GM12878 (cell line): ENCODE measurements at regions not wholly inside any gene's neighbourhood (a gene's known extent, or its start where the extent isn't known, plus 50 kb on each side); places are given as distances from the start of the nearest gene placed in this dataset.

Experiments used
- ATAC-seq: fragments of 200-7000 bp; cut with Tn5 transposase; 3 replicates; pipeline ENCODE4 v1.9.1; 2020; ENCODE audit warnings: mild to moderate bottlenecking, moderate library complexity
- BruUV-seq: library from RNA; stranded (reverse); fragments of 400-500 nt; replicated peaks from 2 replicates; lab custom pipeline; 2021; lab: Mats Ljungman, UMichigan
- CTCF ChIA-PET: fragments of 300-600 bp; sonication (Branson Sonifier 250); formaldehyde crosslinking; extraction: SDS; loops from one replicate; lab custom pipeline; 2021; ENCODE audit warnings: inconsistent platforms; lab: Yijun Ruan, JAX
- POLR2A ChIA-PET: fragments of 350-600 bp; formaldehyde crosslinking; extraction: SDS; loops from one replicate; lab custom pipeline; 2021; ENCODE audit warnings: inconsistent platforms; lab: Charles Lee
- RAD21 ChIA-PET: fragments of 300-600 bp; sonication (Branson Sonifier 250); formaldehyde crosslinking; loops from one replicate; lab custom pipeline; 2023; ENCODE audit warnings: antibody characterized with exemption; ENCODE audit not compliant: unreplicated experiment; lab: Charles Lee
- SMC1A ChIA-PET: fragments of 300-600 bp; sonication (Branson Sonifier 250); formaldehyde crosslinking; loops from one replicate; lab custom pipeline; 2023; ENCODE audit not compliant: unreplicated experiment, uncharacterized antibody; lab: Charles Lee
- DNase-seq: peaks from one replicate; pipeline ENCODE4 v3.0.0-alpha.2; 2011; ENCODE audit warnings: low read depth, low spot score
- FAIRE-seq: peaks from 3 replicates; lab custom pipeline; 2011; peaks lifted over from hg19 to GRCh38; lab: Jason Lieb, UNC
- H2AFZ ChIP-seq: 2 replicates; pipeline ENCODE4 v1.6.0; 2011; ENCODE audit warnings: low read depth, low read length, control low read depth; ENCODE audit not compliant: control insufficient read depth
- H3K27ac ChIP-seq: 2 replicates; pipeline ENCODE4 v1.5.1; 2011; ENCODE audit warnings: control low read depth; ENCODE audit not compliant: control insufficient read depth, insufficient read depth
- H3K27me3 ChIP-seq, 2 experiments: replicated peaks in 1 of 2; 2 replicates each; pipeline versions ENCODE4 v1.6.0 to v1.6.1; 2011; ENCODE audit warnings: low read length in 1 of 2; ENCODE audit not compliant: control insufficient read depth in 2 of 2, insufficient read depth in 2 of 2
- H3K36me3 ChIP-seq, 2 experiments: 2 replicates each; pipeline ENCODE4 v1.5.1; 2011; ENCODE audit warnings: low read length in 1 of 2; ENCODE audit not compliant: control insufficient read depth in 2 of 2, insufficient read depth in 2 of 2
- H3K4me1 ChIP-seq: 2 replicates; pipeline ENCODE4 v1.6.1; 2011; ENCODE audit warnings: mild to moderate bottlenecking, low read length, moderate library complexity, mixed read lengths; ENCODE audit not compliant: control insufficient read depth, insufficient read depth
- H3K4me2 ChIP-seq: 2 replicates; pipeline ENCODE4 v1.6.0; 2011; ENCODE audit warnings: control low read depth; ENCODE audit not compliant: control insufficient read depth, insufficient read depth
- H3K4me3 ChIP-seq: fragments of 200-600 bp; sonication (generic); 2 replicates; pipeline ENCODE4 v1.5.1; 2016
- H3K79me2 ChIP-seq: 2 replicates; pipeline ENCODE4 v1.6.0; 2011; ENCODE audit warnings: low read length; ENCODE audit not compliant: control insufficient read depth, insufficient read depth
- H3K9ac ChIP-seq: 2 replicates; pipeline ENCODE4 v1.8.0; 2011; ENCODE audit warnings: low read length, control low read depth, mixed read lengths; ENCODE audit not compliant: control insufficient read depth, insufficient read depth
- H3K9me3 ChIP-seq: replicated peaks from 3 replicates; pipeline ENCODE4 v1.5.1; 2011; ENCODE audit warnings: mild to moderate bottlenecking, low read length; ENCODE audit not compliant: control insufficient read depth, insufficient read depth
- H4K20me1 ChIP-seq: 2 replicates; pipeline ENCODE4 v1.6.0; 2011; ENCODE audit not compliant: control insufficient read depth, insufficient read depth
- CUX1 ChIP-seq: IDR thresholded peaks from 2 replicates; pipeline ENCODE4 v1.6.1; 2012; ENCODE audit warnings: improper control_type of control experiment, low read depth, low read length; ENCODE audit not compliant: insufficient replicate concordance
- FOS ChIP-seq: IDR thresholded peaks from 3 replicates; pipeline ENCODE4 v1.6.1; 2011; ENCODE audit warnings: borderline replicate concordance; ENCODE audit not compliant: insufficient read length; ENCODE audit errors: extremely low read depth
- SP1 ChIP-seq: IDR thresholded peaks from one replicate; pipeline ENCODE4 v1.6.1; 2011; ENCODE audit warnings: low read depth, low read length
- USF1 ChIP-seq: IDR thresholded peaks from 2 replicates; pipeline ENCODE4 v1.6.1; 2011; ENCODE audit warnings: borderline replicate concordance, low read depth, mild to moderate bottlenecking, moderate library complexity, mixed read lengths, low read length; ENCODE audit not compliant: insufficient read depth; ENCODE audit errors: extremely low read length
- ZNF24 ChIP-seq: fragments of 450-650 bp; IDR thresholded peaks from 2 replicates; pipeline ENCODE4 v1.6.1; 2017; ENCODE audit warnings: antibody characterized with exemption, mild to moderate bottlenecking
- ZNF592 ChIP-seq: fragments of 450-650 bp; IDR thresholded peaks from 2 replicates; pipeline ENCODE4 v1.6.1; 2017; ENCODE audit warnings: mild to moderate bottlenecking, moderate library complexity
- WGBS: methylation state at CpG from one replicate; pipeline ENCODE4 v1.1.6; 2016; ENCODE audit warnings: low lambda C conversion rate; ENCODE audit not compliant: insufficient replicate concordance, insufficient coverage; ENCODE audit errors: missing lambda C conversion rate; 5-methylcytosine and 5-hydroxymethylcytosine counted together
- in situ Hi-C: fragments of 300-500 bp; cut with MboI; formaldehyde crosslinking; loops from 9 replicates; pipeline ENCODE4 v1.14.3; 2018; ENCODE audit warnings: mixed read lengths
- intact Hi-C: fragments of 100-400 bp; cut with micrococcal nuclease; formaldehyde crosslinking; loops from one replicate; pipeline ENCODE4 v1.14.2; 2022; ENCODE audit not compliant: unreplicated experiment
- TF ChIP-seq, protein P1 (sequence below): fragments of 450-650 bp; formaldehyde crosslinking; IDR thresholded peaks from 2 replicates; pipeline ENCODE4 v1.4.0; 2020; ENCODE audit warnings: mild to moderate bottlenecking, moderate library complexity

DNA sequence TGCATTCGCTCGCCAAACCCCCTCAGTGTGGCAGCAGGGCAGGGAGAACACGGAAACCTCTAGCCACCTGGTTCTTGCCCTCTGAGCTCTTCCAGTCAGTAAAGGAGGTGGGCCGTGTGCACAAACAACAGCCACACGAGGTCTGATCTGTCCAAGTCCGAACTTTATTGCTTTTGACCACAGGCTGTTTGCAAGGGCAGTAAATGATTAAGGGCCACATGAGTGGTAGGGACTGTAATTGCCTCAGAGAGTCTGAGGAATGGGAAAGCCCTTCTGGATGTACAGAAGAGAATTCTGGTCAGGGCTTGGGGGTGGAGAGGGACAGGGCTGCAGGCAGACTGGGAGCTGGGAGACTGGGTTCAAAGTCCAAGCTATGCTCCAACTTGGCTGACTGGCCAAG, 75.7 kb upstream of the LHX1 start:
- WGBS: 40% methylated on average over 6 of the region's 6 CpGs
- FAIRE-seq: no peak
- no peak for TF ChIP-seq FOS
- TF ChIP-seq, protein P1, sequence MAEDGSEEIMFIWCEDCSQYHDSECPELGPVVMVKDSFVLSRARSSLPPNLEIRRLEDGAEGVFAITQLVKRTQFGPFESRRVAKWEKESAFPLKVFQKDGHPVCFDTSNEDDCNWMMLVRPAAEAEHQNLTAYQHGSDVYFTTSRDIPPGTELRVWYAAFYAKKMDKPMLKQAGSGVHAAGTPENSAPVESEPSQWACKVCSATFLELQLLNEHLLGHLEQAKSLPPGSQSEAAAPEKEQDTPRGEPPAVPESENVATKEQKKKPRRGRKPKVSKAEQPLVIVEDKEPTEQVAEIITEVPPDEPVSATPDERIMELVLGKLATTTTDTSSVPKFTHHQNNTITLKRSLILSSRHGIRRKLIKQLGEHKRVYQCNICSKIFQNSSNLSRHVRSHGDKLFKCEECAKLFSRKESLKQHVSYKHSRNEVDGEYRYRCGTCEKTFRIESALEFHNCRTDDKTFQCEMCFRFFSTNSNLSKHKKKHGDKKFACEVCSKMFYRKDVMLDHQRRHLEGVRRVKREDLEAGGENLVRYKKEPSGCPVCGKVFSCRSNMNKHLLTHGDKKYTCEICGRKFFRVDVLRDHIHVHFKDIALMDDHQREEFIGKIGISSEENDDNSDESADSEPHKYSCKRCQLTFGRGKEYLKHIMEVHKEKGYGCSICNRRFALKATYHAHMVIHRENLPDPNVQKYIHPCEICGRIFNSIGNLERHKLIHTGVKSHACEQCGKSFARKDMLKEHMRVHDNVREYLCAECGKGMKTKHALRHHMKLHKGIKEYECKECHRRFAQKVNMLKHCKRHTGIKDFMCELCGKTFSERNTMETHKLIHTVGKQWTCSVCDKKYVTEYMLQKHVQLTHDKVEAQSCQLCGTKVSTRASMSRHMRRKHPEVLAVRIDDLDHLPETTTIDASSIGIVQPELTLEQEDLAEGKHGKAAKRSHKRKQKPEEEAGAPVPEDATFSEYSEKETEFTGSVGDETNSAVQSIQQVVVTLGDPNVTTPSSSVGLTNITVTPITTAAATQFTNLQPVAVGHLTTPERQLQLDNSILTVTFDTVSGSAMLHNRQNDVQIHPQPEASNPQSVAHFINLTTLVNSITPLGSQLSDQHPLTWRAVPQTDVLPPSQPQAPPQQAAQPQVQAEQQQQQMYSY (CRISPR knock-in tag): no peak
- no peak for TF ChIP-seq ZNF592
- no peak for TF ChIP-seq SP1
- no peak for TF ChIP-seq CUX1
- no peak for TF ChIP-seq ZNF24
- no peak for TF ChIP-seq USF1
- TF ChIP-seq, all 136 proteins: peak for 0
- no peak overlapping the region for H2AFZ ChIP-seq
- H3K4me2 ChIP-seq: no peak overlapping the region
- ATAC-seq (no peak), DNase-seq (no peak)
- intact Hi-C loops: no loop called here
- no peaks in the 10 kb centered on the region for H3K36me3 ChIP-seq
- no peak overlapping the region for H3K9ac ChIP-seq
- no peak overlapping the region for H3K27ac ChIP-seq
- CTCF ChIA-PET: no interaction called here
- H3K4me1 ChIP-seq: no peaks in the 10 kb centered on the region
- RAD21 ChIA-PET: no interaction called here
- H3K4me3 ChIP-seq: no peak overlapping the region
- POLR2A ChIA-PET: no interaction called here
- in situ Hi-C loops: no loop called here
- H3K79me2 ChIP-seq: no peaks in the 10 kb centered on the region
- SMC1A ChIA-PET: no interaction called here
- H3K9me3 ChIP-seq: no peaks in the 10 kb centered on the region
- H4K20me1 ChIP-seq: no peaks in the 10 kb centered on the region
- BruUV-seq: no TSS peak
- no peaks in the 10 kb centered on the region; a peak in 1 of 4 replicates for H3K27me3 ChIP-seq
